CD4-positive, alpha-beta memory T cell (primary cell): ENCODE measurements at regions not wholly inside any gene's neighbourhood (a gene's known extent, or its start where the extent isn't known, plus 50 kb on each side); places are given as distances from the start of the nearest gene placed in this dataset.

Source experiments
- CTCF ChIA-PET: fragments of 350-600 bp; sonication (Branson Sonifier 250); formaldehyde crosslinking; loops from one replicate; lab custom pipeline; 2021; ENCODE audit warnings: inconsistent platforms; ENCODE audit not compliant: partially characterized antibody; lab: Charles Lee
- POLR2A ChIA-PET: fragments of 350-600 bp; sonication (Branson Sonifier 250); formaldehyde crosslinking; loops from one replicate; lab custom pipeline; 2021; ENCODE audit not compliant: partially characterized antibody; lab: Charles Lee
- DNase-seq, 5 donors: peaks; one replicate each; pipeline versions ENCODE4 v3.0.0 to v3.0.0-alpha.2; 2020 to 2022; ENCODE audit warnings: mixed read lengths in 1 of 5
- H3K27ac ChIP-seq: one replicate; pipeline ENCODE4 v1.7.0; 2013; ENCODE audit warnings: low read depth, low read length
- H3K27me3 ChIP-seq: 2 replicates; pipeline ENCODE4 v1.7.0; 2013; ENCODE audit warnings: mild to moderate bottlenecking, low read length, moderate library complexity; ENCODE audit not compliant: insufficient read depth
- H3K36me3 ChIP-seq: 2 replicates; pipeline ENCODE4 v1.7.0; 2013; ENCODE audit warnings: mild to moderate bottlenecking, low read length, moderate library complexity; ENCODE audit not compliant: insufficient read depth
- H3K4me1 ChIP-seq: 2 replicates; pipeline ENCODE4 v1.7.0; 2013; ENCODE audit warnings: mild to moderate bottlenecking, low read length, moderate library complexity; ENCODE audit not compliant: insufficient read depth
- H3K4me3 ChIP-seq, 2 donors: one replicate each; pipeline ENCODE4 v1.7.0; 2013; ENCODE audit warnings: low read length in 2 of 2, mild to moderate bottlenecking in 1 of 2
- H3K9me3 ChIP-seq, 2 donors: one replicate each; pipeline ENCODE4 v1.7.0; 2013; ENCODE audit warnings: low read length in 2 of 2, control low read depth in 1 of 2; ENCODE audit not compliant: control insufficient read depth in 1 of 2
- H3K27ac Mint-ChIP-seq, 7 donors: one replicate each; pipeline ENCODE4 v1.8.0; 2020 to 2021; ENCODE audit warnings: mixed read lengths in 7 of 7, mild to moderate bottlenecking in 6 of 7, inconsistent platforms in 3 of 7, moderate library complexity in 3 of 7
- H3K27me3 Mint-ChIP-seq, 2 donors: one replicate each; pipeline ENCODE4 v1.8.0; 2020 to 2021; ENCODE audit warnings: mixed read lengths in 2 of 2
- H3K36me3 Mint-ChIP-seq, 2 donors: one replicate each; pipeline ENCODE4 v1.8.0; 2020 to 2021; ENCODE audit warnings: mixed read lengths in 2 of 2, inconsistent platforms in 1 of 2, mild to moderate bottlenecking in 1 of 2
- H3K4me1 Mint-ChIP-seq, 4 donors: one replicate each; pipeline ENCODE4 v1.8.0; 2020 to 2021; ENCODE audit warnings: mixed read lengths in 4 of 4, mild to moderate bottlenecking in 1 of 4
- H3K4me3 Mint-ChIP-seq, 8 donors: one replicate each; pipeline ENCODE4 v1.8.0; 2020 to 2021; ENCODE audit warnings: mixed read lengths in 8 of 8, mild to moderate bottlenecking in 7 of 8, moderate library complexity in 6 of 8, inconsistent platforms in 3 of 8
- H3K9me3 Mint-ChIP-seq, 8 donors: one replicate each; pipeline ENCODE4 v1.8.0; 2020 to 2021; ENCODE audit warnings: mixed read lengths in 8 of 8, mild to moderate bottlenecking in 5 of 8, inconsistent platforms in 3 of 8, moderate library complexity in 1 of 8
- intact Hi-C: fragments of 100-400 bp; cut with micrococcal nuclease; formaldehyde crosslinking; loops from one replicate; pipeline ENCODE4 v1.15.1; 2023

GRCh38 chr7:13336227-13336626 is 648.8 kb downstream of the ARL4A start:
- ChIA-PET CTCF (no interaction called here), POLR2A (no interaction called here)
- H3K27ac ChIP-seq, result no peak overlapping the region
- no peaks in the 10 kb centered on the region for H3K4me1 ChIP-seq
- H3K36me3 ChIP-seq, result no peaks in the 10 kb centered on the region
- no peak overlapping the region for H3K4me3 Mint-ChIP-seq
- no peaks in the 10 kb centered on the region for H3K27me3 ChIP-seq
- no peak overlapping the region for H3K4me3 ChIP-seq
- no peak overlapping the region for H3K27ac Mint-ChIP-seq
- intact Hi-C loops, result no loop called here
- no peaks in the 10 kb centered on the region for H3K36me3 Mint-ChIP-seq
- no peaks in the 10 kb centered on the region for H3K9me3 ChIP-seq
- no peaks in the 10 kb centered on the region for H3K4me1 Mint-ChIP-seq
- DNase-seq, result no peak
- H3K27me3 Mint-ChIP-seq, result no peaks in the 10 kb centered on the region
- peaks cover 0 to 4% (median 0%) of the 10 kb centered on the region in 8 donors for H3K9me3 Mint-ChIP-seq

GRCh38 chr7:13352677-13353076 is 636.8 kb downstream of the ETV1 start:
- Histone ChIP-seq H3K4me3 (no peak overlapping the region), H3K4me1 (no peaks in the 10 kb centered on the region), H3K9me3 (no peaks in the 10 kb centered on the region), H3K27me3 (no peaks in the 10 kb centered on the region), H3K36me3 (no peaks in the 10 kb centered on the region), H3K27ac (no peak overlapping the region)
- no peak for DNase-seq
- intact Hi-C loops, result no loop called here
- ChIA-PET CTCF (no interaction called here), POLR2A (no interaction called here)
- Mint-ChIP-seq H3K4me3 (no peak overlapping the region), H3K4me1 (no peaks in the 10 kb centered on the region), H3K27ac (no peak overlapping the region), H3K36me3 (no peaks in the 10 kb centered on the region), H3K27me3 (peaks cover 0 to 1% of the 10 kb centered on the region in 2 donors), H3K9me3 (peaks cover 0 to 3% (median 0%) of the 10 kb centered on the region in 8 donors)

DNA sequence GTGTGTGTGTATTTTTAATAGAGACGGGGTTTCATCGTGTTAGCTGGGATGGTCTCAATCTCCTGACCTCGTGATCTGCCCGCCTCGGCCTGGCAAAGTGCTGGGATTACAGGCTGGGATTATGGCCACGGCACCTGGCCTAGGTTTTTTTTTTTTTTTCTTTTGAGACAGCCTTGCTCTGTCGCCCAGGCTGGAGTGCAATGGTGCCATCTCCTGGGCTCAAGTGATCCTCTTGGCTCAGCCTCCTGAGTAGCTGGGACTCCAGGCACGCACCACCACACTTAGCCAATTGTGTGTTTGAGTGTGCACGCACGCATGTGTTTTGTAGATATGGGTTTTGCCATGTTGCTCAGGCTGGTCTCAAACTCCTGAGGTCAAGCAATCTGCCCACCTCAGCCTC is 629.8 kb downstream of the ETV1 start:
- CTCF ChIA-PET, result interaction anchor here (0.7 kb wide), 1 partner anchor 788 kb away, joined by 4 read pairs; no protein-coding TSS in a partner anchor

GRCh38 chr7:13386741-13387140 is 602.7 kb downstream of the ETV1 start:
- no peaks in the 10 kb centered on the region for H3K27me3 ChIP-seq
- intact Hi-C loops, result no loop called here
- no peak for DNase-seq
- H3K36me3 ChIP-seq, result no peaks in the 10 kb centered on the region
- H3K4me1 ChIP-seq, result no peaks in the 10 kb centered on the region
- H3K9me3 Mint-ChIP-seq, result no peaks in the 10 kb centered on the region
- H3K4me3 Mint-ChIP-seq, result no peak overlapping the region
- CTCF ChIA-PET, result no interaction called here
- no peaks in the 10 kb centered on the region for H3K27me3 Mint-ChIP-seq
- POLR2A ChIA-PET, result no interaction called here
- no peak overlapping the region for H3K27ac ChIP-seq
- H3K36me3 Mint-ChIP-seq, result no peaks in the 10 kb centered on the region
- no peak overlapping the region for H3K27ac Mint-ChIP-seq
- H3K9me3 ChIP-seq, result no peaks in the 10 kb centered on the region
- H3K4me1 Mint-ChIP-seq, result no peaks in the 10 kb centered on the region
- no peak overlapping the region for H3K4me3 ChIP-seq

More for the DNA sequence above, 629.8 kb downstream of the ETV1 start:
- Mint-ChIP-seq H3K27me3 (no peaks in the 10 kb centered on the region), H3K9me3 (peaks cover 0 to 1% (median 0%) of the 10 kb centered on the region in 8 donors), H3K36me3 (no peaks in the 10 kb centered on the region), H3K27ac (no peak overlapping the region), H3K4me3 (no peak overlapping the region), H3K4me1 (no peaks in the 10 kb centered on the region)
- intact Hi-C loops, result no loop called here
- Histone ChIP-seq H3K4me3 (no peak overlapping the region), H3K4me1 (no peaks in the 10 kb centered on the region), H3K36me3 (no peaks in the 10 kb centered on the region), H3K27ac (no peak overlapping the region), H3K9me3 (no peaks in the 10 kb centered on the region), H3K27me3 (no peaks in the 10 kb centered on the region)
- POLR2A ChIA-PET, result no interaction called here
- no peak for DNase-seq

GRCh38 chr7:13407911-13408310 is 581.6 kb downstream of the ETV1 start:
- Mint-ChIP-seq H3K36me3 (no peaks in the 10 kb centered on the region), H3K27ac (no peak overlapping the region), H3K9me3 (peaks cover 0 to 4% (median 0%) of the 10 kb centered on the region in 8 donors), H3K4me3 (no peak overlapping the region), H3K4me1 (peaks cover 0 to 2% (median 0%) of the 10 kb centered on the region in 4 donors), H3K27me3 (no peaks in the 10 kb centered on the region)
- H3K4me3 ChIP-seq, result no peak overlapping the region
- DNase-seq, result no peak
- H3K36me3 ChIP-seq, result no peaks in the 10 kb centered on the region
- H3K27me3 ChIP-seq, result no peaks in the 10 kb centered on the region
- no peaks in the 10 kb centered on the region for H3K4me1 ChIP-seq
- POLR2A ChIA-PET, result no interaction called here
- intact Hi-C loops, result no loop called here
- CTCF ChIA-PET, result no interaction called here
- no peak overlapping the region for H3K27ac ChIP-seq
- no peaks in the 10 kb centered on the region for H3K9me3 ChIP-seq

GRCh38 chr7:13411151-13411550 is 578.3 kb downstream of the ETV1 start:
- Mint-ChIP-seq H3K27me3 (no peaks in the 10 kb centered on the region), H3K9me3 (peaks cover 0 to 4% (median 0%) of the 10 kb centered on the region in 8 donors), H3K27ac (no peak overlapping the region), H3K4me1 (peaks cover 0 to 2% (median 0%) of the 10 kb centered on the region in 4 donors), H3K4me3 (no peak overlapping the region), H3K36me3 (no peaks in the 10 kb centered on the region)
- POLR2A ChIA-PET, result no interaction called here
- CTCF ChIA-PET, result no interaction called here
- Histone ChIP-seq H3K4me3 (no peak overlapping the region), H3K36me3 (no peaks in the 10 kb centered on the region), H3K4me1 (no peaks in the 10 kb centered on the region), H3K9me3 (no peaks in the 10 kb centered on the region), H3K27me3 (no peaks in the 10 kb centered on the region), H3K27ac (no peak overlapping the region)
- no peak for DNase-seq
- intact Hi-C loops, result no loop called here

- intact Hi-C loops, result no loop called here
- H3K36me3 Mint-ChIP-seq, result no peaks in the 10 kb centered on the region
- no peaks in the 10 kb centered on the region for H3K27me3 Mint-ChIP-seq
- DNase-seq, result no peak
- Histone ChIP-seq H3K36me3 (no peaks in the 10 kb centered on the region), H3K27me3 (no peaks in the 10 kb centered on the region), H3K4me1 (no peaks in the 10 kb centered on the region), H3K27ac (no peak overlapping the region), H3K4me3 (no peak overlapping the region), H3K9me3 (no peaks in the 10 kb centered on the region)
- no peak overlapping the region for H3K27ac Mint-ChIP-seq
- peaks cover 0 to 2% (median 0%) of the 10 kb centered on the region in 4 donors for H3K4me1 Mint-ChIP-seq
- POLR2A ChIA-PET, result no interaction called here
- peaks cover 0 to 4% (median 0%) of the 10 kb centered on the region in 8 donors for H3K9me3 Mint-ChIP-seq
- CTCF ChIA-PET, result no interaction called here
- H3K4me3 Mint-ChIP-seq, result no peak overlapping the region
Measured at GRCh38 chr7:13411636-13412035, 577.8 kb downstream of the ETV1 start.

GRCh38 chr7:13414181-13414580 is 575.3 kb downstream of the ETV1 start:
- H3K27me3 ChIP-seq, result no peaks in the 10 kb centered on the region
- no peak overlapping the region for H3K27ac ChIP-seq
- ChIA-PET POLR2A (no interaction called here), CTCF (no interaction called here)
- no peaks in the 10 kb centered on the region for H3K9me3 ChIP-seq
- H3K4me1 Mint-ChIP-seq, result peaks cover 0 to 2% (median 0%) of the 10 kb centered on the region in 4 donors
- no peaks in the 10 kb centered on the region for H3K36me3 ChIP-seq
- no peak overlapping the region for H3K4me3 ChIP-seq
- intact Hi-C loops, result no loop called here
- DNase-seq, result no peak
- no peaks in the 10 kb centered on the region for H3K27me3 Mint-ChIP-seq
- no peak overlapping the region for H3K4me3 Mint-ChIP-seq
- H3K36me3 Mint-ChIP-seq, result no peaks in the 10 kb centered on the region
- no peak overlapping the region for H3K27ac Mint-ChIP-seq
- H3K9me3 Mint-ChIP-seq, result peaks cover 0 to 4% (median 0%) of the 10 kb centered on the region in 8 donors
- H3K4me1 ChIP-seq, result no peaks in the 10 kb centered on the region
